ENCODE measurements at regions not wholly inside any gene's neighbourhood (a gene's known extent, or its start where the extent isn't known, plus 50 kb on each side); places are given as distances from the start of the nearest gene placed in this dataset.

- TF ChIP-seq CTCF (IDR thresholded peaks at IDR 0.05), result no peak
- no peak for TF ChIP-seq POLR2A (IDR thresholded peaks at IDR 0.05)
Observed at GRCh38 chr12:18922851-18923250, 184.9 kb downstream of the CAPZA3 start.

All from sigmoid colon (tissue), 3 donors.